ENCODE measurements at regions not wholly inside any gene's neighbourhood (a gene's known extent, or its start where the extent isn't known, plus 50 kb on each side); places are given as distances from the start of the nearest gene placed in this dataset.
"Not testable (repeated sequence)": the region's sequence is repeated elsewhere in the genome, so short reads cannot be mapped to it uniquely, and the experiment has no call there.

- DNase-seq = no peak
Measured at GRCh38 chr13:98075048-98075447, 67.8 kb upstream of the FARP1 start.

GRCh38 chr13:98076309-98076708, 66.6 kb upstream of the FARP1 start:
- DNase-seq = not testable (repeated sequence)

GRCh38 chr13:98080280-98080679, 62.6 kb upstream of the FARP1 start:
- DNase-seq = peak; percentile 45

- DNase-seq = no peak
Measured at GRCh38 chr13:98083507-98083906, 59.4 kb upstream of the FARP1 start.

GRCh38 chr13:98083936-98084335, 59.0 kb upstream of the FARP1 start:
- DNase-seq = no peak

- DNase-seq = no peak
Measured at GRCh38 chr13:98089246-98089645, 53.6 kb upstream of the FARP1 start.

GRCh38 chr13:98092888-98093287, 50.0 kb upstream of the FARP1 start:
- no peak for DNase-seq

All from NCI-H69 (cell line).